ENCODE measurements at regions not wholly inside any gene's neighbourhood (a gene's known extent, or its start where the extent isn't known, plus 50 kb on each side); places are given as distances from the start of the nearest gene placed in this dataset.
"Not testable (repeated sequence)": the region's sequence is repeated elsewhere in the genome, so short reads cannot be mapped to it uniquely, and the experiment has no call there.

DNA sequence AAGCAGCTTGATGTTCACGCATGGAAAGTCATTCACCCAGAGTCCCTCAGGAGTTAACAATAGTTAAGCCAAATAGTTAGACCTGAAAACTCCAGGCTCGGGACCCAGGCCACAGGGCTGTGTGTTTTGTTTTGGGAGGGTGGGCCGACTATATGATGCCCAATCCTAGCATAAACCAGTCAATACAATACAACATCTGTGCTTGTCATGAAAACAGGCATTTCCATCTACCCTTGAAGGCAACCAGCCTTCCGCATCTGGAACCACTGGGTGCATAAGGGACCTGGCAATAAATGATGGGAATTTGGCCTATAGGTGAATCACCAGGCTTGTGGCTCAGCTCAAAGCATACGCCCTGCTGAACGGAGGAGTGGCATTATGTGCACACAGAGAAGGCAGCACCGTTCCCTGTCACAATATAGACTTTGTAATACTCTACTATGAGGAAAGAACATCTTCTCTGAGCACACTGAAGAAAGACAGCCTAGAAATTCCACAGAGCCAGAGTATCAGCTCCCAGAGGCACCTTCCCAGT, 91.0 kb upstream of the FOXN3 start:
- peak overlapping the region; percentile 91 for H3K27ac ChIP-seq (ENCODE audit: low read depth, low read length)
- no peak for TF ChIP-seq EZH2 (IDR thresholded peaks at IDR 0.05; ENCODE audit: insufficient read depth, low read length)
- TF ChIP-seq CTCF (IDR thresholded peaks at IDR 0.05; ENCODE audit: insufficient read depth, low read depth, low read length), result no peak
- peaks cover 9% of the 10 kb centered on the region for H3K79me2 ChIP-seq (ENCODE audit: insufficient read depth, low read length)
- peak overlapping the region; percentile 72 for H3K9ac ChIP-seq (ENCODE audit: low read length)
- peak overlapping the region; percentile 56 for H3K27ac Mint-ChIP-seq (ENCODE audit: unreplicated experiment)
- peak overlapping the region; percentile 69 for H3K4me2 ChIP-seq (ENCODE audit: low read length)
- H3K36me3 ChIP-seq (ENCODE audit: insufficient read depth, low read length), result no peaks in the 10 kb centered on the region
- FAIRE-seq (no peak), DNase-seq (ENCODE audit: low read depth) (peak; percentile 44)
- H3K4me1 ChIP-seq (ENCODE audit: insufficient read depth, low read length), result peaks cover 50% of the 10 kb centered on the region
- H3K4me1 Mint-ChIP-seq (ENCODE audit: low read depth, unreplicated experiment), result peaks cover 57% of the 10 kb centered on the region
- H3K9me3 ChIP-seq (ENCODE audit: insufficient read depth, low read depth, low read length), result no peaks in the 10 kb centered on the region
- no peaks in the 10 kb centered on the region for H3K27me3 ChIP-seq (ENCODE audit: insufficient read depth, low read length)
- H4K20me1 ChIP-seq (ENCODE audit: insufficient read depth, low read length), result no peaks in the 10 kb centered on the region
- no peaks in the 10 kb centered on the region for H3K27me3 Mint-ChIP-seq (ENCODE audit: low read depth, unreplicated experiment)
- peak overlapping the region; percentile 54 for H3K4me3 Mint-ChIP-seq (ENCODE audit: unreplicated experiment)
- no peak overlapping the region for H3K4me3 ChIP-seq (ENCODE audit: insufficient read depth, low read depth, low read length)
- H2AFZ ChIP-seq (ENCODE audit: low read depth, low read length), result no peak overlapping the region
- H3K36me3 Mint-ChIP-seq (ENCODE audit: low read depth, unreplicated experiment), result peaks cover 15% of the 10 kb centered on the region
- H3K9me3 Mint-ChIP-seq (ENCODE audit: unreplicated experiment), result no peaks in the 10 kb centered on the region

GRCh38 chr14:89507521-89507920, 90.5 kb upstream of the FOXN3 start:
- Histone ChIP-seq H3K36me3 (ENCODE audit: insufficient read depth, low read length) (no peaks in the 10 kb centered on the region), H3K9ac (ENCODE audit: low read length) (peak overlapping the region; percentile 72), H3K79me2 (ENCODE audit: insufficient read depth, low read length) (peaks cover 9% of the 10 kb centered on the region), H2AFZ (ENCODE audit: low read depth, low read length) (no peak overlapping the region), H3K4me2 (ENCODE audit: low read length) (peak overlapping the region; percentile 69), H4K20me1 (ENCODE audit: insufficient read depth, low read length) (no peaks in the 10 kb centered on the region), H3K9me3 (ENCODE audit: insufficient read depth, low read depth, low read length) (no peaks in the 10 kb centered on the region), H3K4me3 (ENCODE audit: insufficient read depth, low read depth, low read length) (peak overlapping the region; percentile 8), H3K4me1 (ENCODE audit: insufficient read depth, low read length) (peaks cover 50% of the 10 kb centered on the region), H3K27ac (ENCODE audit: low read depth, low read length) (peak overlapping the region; percentile 91), H3K27me3 (ENCODE audit: insufficient read depth, low read length) (no peaks in the 10 kb centered on the region)
- TF ChIP-seq EZH2 (IDR thresholded peaks at IDR 0.05; ENCODE audit: insufficient read depth, low read length) (no peak), CTCF (IDR thresholded peaks at IDR 0.05; ENCODE audit: insufficient read depth, low read depth, low read length) (no peak)
- Mint-ChIP-seq H3K9me3 (ENCODE audit: unreplicated experiment) (no peaks in the 10 kb centered on the region), H3K27me3 (ENCODE audit: low read depth, unreplicated experiment) (no peaks in the 10 kb centered on the region), H3K27ac (ENCODE audit: unreplicated experiment) (peak overlapping the region; percentile 56), H3K4me1 (ENCODE audit: low read depth, unreplicated experiment) (peaks cover 57% of the 10 kb centered on the region), H3K4me3 (ENCODE audit: unreplicated experiment) (peak overlapping the region; percentile 28), H3K36me3 (ENCODE audit: low read depth, unreplicated experiment) (peaks cover 17% of the 10 kb centered on the region)
- FAIRE-seq (peak; percentile 69), DNase-seq (ENCODE audit: low read depth) (peak; percentile 92)

- not testable (repeated sequence) for H3K27me3 Mint-ChIP-seq (ENCODE audit: low read depth, unreplicated experiment); H3K27me3 ChIP-seq (ENCODE audit: insufficient read depth, low read length); H3K9me3 Mint-ChIP-seq (ENCODE audit: unreplicated experiment); H3K79me2 ChIP-seq (ENCODE audit: insufficient read depth, low read length); FAIRE-seq; H2AFZ ChIP-seq (ENCODE audit: low read depth, low read length); H3K4me3 Mint-ChIP-seq (ENCODE audit: unreplicated experiment); H3K36me3 ChIP-seq (ENCODE audit: insufficient read depth, low read length); H3K9me3 ChIP-seq (ENCODE audit: insufficient read depth, low read depth, low read length); H4K20me1 ChIP-seq (ENCODE audit: insufficient read depth, low read length)
- Histone ChIP-seq H3K9ac (ENCODE audit: low read length) (peak overlapping the region; percentile 72), H3K4me3 (ENCODE audit: insufficient read depth, low read depth, low read length) (peak overlapping the region; percentile 8), H3K4me1 (ENCODE audit: insufficient read depth, low read length) (peaks cover 50% of the 10 kb centered on the region), H3K27ac (ENCODE audit: low read depth, low read length) (peak overlapping the region; percentile 91), H3K4me2 (ENCODE audit: low read length) (peak overlapping the region; percentile 69)
- peak; percentile 39 for DNase-seq (ENCODE audit: low read depth)
- H3K4me1 Mint-ChIP-seq (ENCODE audit: low read depth, unreplicated experiment), result peaks cover 57% of the 10 kb centered on the region
- peaks cover 15% of the 10 kb centered on the region for H3K36me3 Mint-ChIP-seq (ENCODE audit: low read depth, unreplicated experiment)
- H3K27ac Mint-ChIP-seq (ENCODE audit: unreplicated experiment), result peak overlapping the region; percentile 89
Observed at GRCh38 chr14:89506891-89507452, 89.9 kb upstream of the FOXN3 start.
